Ectodermal cell (in vitro differentiated cells): ENCODE measurements at regions not wholly inside any gene's neighbourhood (a gene's known extent, or its start where the extent isn't known, plus 50 kb on each side); places are given as distances from the start of the nearest gene placed in this dataset.

ENCODE experiments used
- H3K27ac ChIP-seq: 2 replicates; pipeline ENCODE4 v1.7.0; 2013; ENCODE audit warnings: mild to moderate bottlenecking, low read depth, low read length; ENCODE audit not compliant: insufficient read depth, poor library complexity, severe bottlenecking
- H3K27me3 ChIP-seq: 2 replicates; pipeline ENCODE4 v1.7.0; 2013; ENCODE audit warnings: mild to moderate bottlenecking, low read length; ENCODE audit not compliant: insufficient read depth, control insufficient read depth, poor library complexity, severe bottlenecking
- H3K36me3 ChIP-seq: one replicate; pipeline ENCODE4 v1.7.0; 2013; ENCODE audit warnings: low read length; ENCODE audit not compliant: control insufficient read depth, insufficient read depth
- H3K4me1 ChIP-seq: one replicate; pipeline ENCODE4 v1.7.0; 2013; ENCODE audit warnings: low read length; ENCODE audit not compliant: control insufficient read depth, insufficient read depth
- H3K4me3 ChIP-seq: 2 replicates; pipeline ENCODE4 v1.7.0; 2013; ENCODE audit warnings: low read depth, low read length, control low read depth; ENCODE audit not compliant: insufficient read depth
- H3K9me3 ChIP-seq: 2 replicates; pipeline ENCODE4 v1.7.0; 2013; ENCODE audit warnings: mild to moderate bottlenecking, low read length, moderate library complexity; ENCODE audit not compliant: control insufficient read depth
- WGBS, 2 experiments: methylation state at CpG; one replicate each; pipeline ENCODE4 v1.1.7; 2013; ENCODE audit warnings: missing lambda C conversion rate in 2 of 2; 5-methylcytosine and 5-hydroxymethylcytosine counted together

- Histone ChIP-seq H3K4me3 (no peak overlapping the region), H3K36me3 (no peaks in the 10 kb centered on the region), H3K27ac (no peak overlapping the region), H3K9me3 (no peaks in the 10 kb centered on the region), H3K4me1 (peaks cover 51% of the 10 kb centered on the region), H3K27me3 (no peaks in the 10 kb centered on the region)
- 88 to 90% methylated on average over 15 of the region's 15 CpGs for WGBS, 2 experiments
Observed at GRCh38 chr2:120883607-120884440, 148.2 kb downstream of the GLI2 start.

- H3K27ac ChIP-seq, result no peak overlapping the region
Observed at GRCh38 chr2:120884472-120885290, 149.0 kb downstream of the GLI2 start.

GRCh38 chr2:120885321-120885720, 149.7 kb downstream of the GLI2 start:
- 86 to 88% methylated on average over 11 of the region's 11 CpGs for WGBS, 2 experiments
- no peaks in the 10 kb centered on the region for H3K36me3 ChIP-seq
- no peaks in the 10 kb centered on the region for H3K9me3 ChIP-seq
- H3K4me3 ChIP-seq, result no peak overlapping the region
- H3K27ac ChIP-seq, result no peak overlapping the region
- peaks cover 36% of the 10 kb centered on the region for H3K4me1 ChIP-seq
- H3K27me3 ChIP-seq, result no peaks in the 10 kb centered on the region

More at GRCh38 chr2:120884472-120885290, 149.0 kb downstream of the GLI2 start:
- Histone ChIP-seq H3K4me3 (no peak overlapping the region), H3K4me1 (peaks cover 43% of the 10 kb centered on the region), H3K9me3 (no peaks in the 10 kb centered on the region), H3K27me3 (no peaks in the 10 kb centered on the region), H3K36me3 (no peaks in the 10 kb centered on the region)
- 90 to 91% methylated on average over 16 of the region's 16 CpGs for WGBS, 2 experiments

GRCh38 chr2:120885749-120886148, 150.1 kb downstream of the GLI2 start:
- WGBS, 2 experiments, result 97% methylated on average over 3 to 4 of the region's 4 CpGs

GRCh38 chr2:120886534-120887319, 151.1 kb downstream of the GLI2 start:
- H3K36me3 ChIP-seq, result no peaks in the 10 kb centered on the region
- H3K27ac ChIP-seq, result no peak overlapping the region
- no peak overlapping the region for H3K4me3 ChIP-seq
- WGBS, 2 experiments, result 82 to 84% methylated on average over 18 of the region's 18 CpGs
- peaks cover 37% of the 10 kb centered on the region for H3K4me1 ChIP-seq
- H3K27me3 ChIP-seq, result no peaks in the 10 kb centered on the region
- H3K9me3 ChIP-seq, result no peaks in the 10 kb centered on the region

More at GRCh38 chr2:120885749-120886148, 150.1 kb downstream of the GLI2 start:
- H3K4me3 ChIP-seq, result no peak overlapping the region
- no peaks in the 10 kb centered on the region for H3K9me3 ChIP-seq
- H3K27me3 ChIP-seq, result no peaks in the 10 kb centered on the region
- H3K4me1 ChIP-seq, result peaks cover 35% of the 10 kb centered on the region
- H3K27ac ChIP-seq, result no peak overlapping the region
- H3K36me3 ChIP-seq, result no peaks in the 10 kb centered on the region

- H3K4me3 ChIP-seq, result no peak overlapping the region
- no peaks in the 10 kb centered on the region for H3K9me3 ChIP-seq
- peaks cover 40% of the 10 kb centered on the region for H3K4me1 ChIP-seq
- no peaks in the 10 kb centered on the region for H3K36me3 ChIP-seq
- WGBS, 2 experiments, result 74 to 75% methylated on average over 11 of the region's 11 CpGs
- H3K27me3 ChIP-seq, result no peaks in the 10 kb centered on the region
- no peak overlapping the region for H3K27ac ChIP-seq
Observed at GRCh38 chr2:120887320-120887697, 151.6 kb downstream of the GLI2 start.

GRCh38 chr2:120887741-120888231, 152.1 kb downstream of the GLI2 start:
- no peaks in the 10 kb centered on the region for H3K9me3 ChIP-seq
- peaks cover 43% of the 10 kb centered on the region for H3K4me1 ChIP-seq
- no peak overlapping the region for H3K4me3 ChIP-seq
- WGBS, 2 experiments, result 69 to 73% methylated on average over 14 of the region's 14 CpGs
- H3K27ac ChIP-seq, result no peak overlapping the region
- no peaks in the 10 kb centered on the region for H3K27me3 ChIP-seq
- no peaks in the 10 kb centered on the region for H3K36me3 ChIP-seq

- no peaks in the 10 kb centered on the region for H3K36me3 ChIP-seq
- no peaks in the 10 kb centered on the region for H3K9me3 ChIP-seq
- WGBS, 2 experiments, result 90 to 93% methylated on average over 10 of the region's 10 CpGs
- no peak overlapping the region for H3K4me3 ChIP-seq
- H3K27me3 ChIP-seq, result no peaks in the 10 kb centered on the region
- H3K4me1 ChIP-seq, result peaks cover 51% of the 10 kb centered on the region
- H3K27ac ChIP-seq, result no peak overlapping the region
Observed at GRCh38 chr2:120888851-120889250, 153.2 kb downstream of the GLI2 start.

- Histone ChIP-seq H3K27me3 (no peaks in the 10 kb centered on the region), H3K9me3 (no peaks in the 10 kb centered on the region), H3K36me3 (no peaks in the 10 kb centered on the region), H3K27ac (no peak overlapping the region), H3K4me1 (peaks cover 53% of the 10 kb centered on the region), H3K4me3 (no peak overlapping the region)
- WGBS, 2 experiments, result 92 to 100% methylated on average over 3 of the region's 3 CpGs
Observed at GRCh38 chr2:120889936-120890335, 154.3 kb downstream of the GLI2 start.
